Mesenchymal stem cell (in vitro differentiated cells and primary cell): ENCODE measurements at regions not wholly inside any gene's neighbourhood (a gene's known extent, or its start where the extent isn't known, plus 50 kb on each side); places are given as distances from the start of the nearest gene placed in this dataset.
A peak's percentile ranks its signal among the peaks of the same experiment; 100 is the strongest.

Experiments used
- DNase-seq: peaks from one replicate; pipeline ENCODE4 v3.0.0-alpha.2; 2013
- H2AFZ ChIP-seq: one replicate; pipeline ENCODE4 v1.6.1; 2013; ENCODE audit warnings: low read depth, mild to moderate bottlenecking, control low read depth, inconsistent platforms, low read length, moderate library complexity
- H2AK5ac ChIP-seq: 2 replicates; pipeline ENCODE4 v1.6.1; 2013; ENCODE audit warnings: low read length, moderate library complexity, mild to moderate bottlenecking, inconsistent platforms; ENCODE audit not compliant: severe bottlenecking
- H2BK120ac ChIP-seq: one replicate; pipeline ENCODE4 v1.6.1; 2013; ENCODE audit warnings: low read depth, mild to moderate bottlenecking, inconsistent platforms, low read length, moderate library complexity
- H2BK12ac ChIP-seq, 2 experiments: one replicate each; pipeline ENCODE4 v1.6.1; 2013; ENCODE audit warnings: inconsistent platforms in 2 of 2, low read length in 2 of 2, mild to moderate bottlenecking in 2 of 2, moderate library complexity in 2 of 2, control low read depth in 1 of 2
- H2BK15ac ChIP-seq: one replicate; pipeline ENCODE4 v1.6.1; 2013; ENCODE audit warnings: mild to moderate bottlenecking, low read depth, inconsistent platforms; ENCODE audit not compliant: poor library complexity, severe bottlenecking
- H2BK5ac ChIP-seq: 2 replicates; pipeline ENCODE4 v1.6.1; 2013; ENCODE audit warnings: low read depth, mild to moderate bottlenecking, low read length, control low read depth, inconsistent platforms; ENCODE audit not compliant: poor library complexity, severe bottlenecking
- H3K14ac ChIP-seq, 2 experiments: one replicate each; pipeline ENCODE4 v1.6.1; 2013; ENCODE audit warnings: inconsistent platforms in 2 of 2, low read length in 2 of 2, control low read depth in 1 of 2, mild to moderate bottlenecking in 1 of 2, moderate library complexity in 1 of 2
- H3K18ac ChIP-seq, 2 experiments: one replicate each; pipeline ENCODE4 v1.6.1; 2013; ENCODE audit warnings: inconsistent platforms in 2 of 2, low read length in 2 of 2, control low read depth in 1 of 2, low read depth in 1 of 2, mild to moderate bottlenecking in 1 of 2
- H3K23ac ChIP-seq, 2 experiments: one replicate each; pipeline ENCODE4 v1.6.1; 2013; ENCODE audit warnings: inconsistent platforms in 2 of 2, low read length in 2 of 2, mild to moderate bottlenecking in 2 of 2, moderate library complexity in 2 of 2, control low read depth in 1 of 2
- H3K27ac ChIP-seq: 2 replicates; pipeline ENCODE4 v1.5.1; 2013; ENCODE audit warnings: mild to moderate bottlenecking, moderate library complexity, low read length, control low read depth, inconsistent platforms; ENCODE audit not compliant: poor library complexity, severe bottlenecking
- H3K27me3 ChIP-seq, 2 experiments: 2 replicates each; pipeline versions ENCODE4 v1.6.1 to v1.7.0; 2013; ENCODE audit warnings: low read length in 2 of 2, mild to moderate bottlenecking in 2 of 2, moderate library complexity in 2 of 2, control low read depth in 1 of 2, inconsistent platforms in 1 of 2; ENCODE audit not compliant: control insufficient read depth in 1 of 2, insufficient read depth in 1 of 2
- H3K36me3 ChIP-seq, 2 experiments: 2 replicates each; pipeline versions ENCODE4 v1.6.1 to v1.7.0; 2013; ENCODE audit warnings: low read length in 2 of 2, control low read depth in 1 of 2, inconsistent platforms in 1 of 2, low read depth in 1 of 2, mild to moderate bottlenecking in 1 of 2; ENCODE audit not compliant: insufficient read depth in 2 of 2, control insufficient read depth in 1 of 2
- H3K4ac ChIP-seq, 2 experiments: one replicate each; pipeline ENCODE4 v1.6.1; 2013; ENCODE audit warnings: inconsistent platforms in 2 of 2, low read length in 2 of 2, mild to moderate bottlenecking in 2 of 2, moderate library complexity in 2 of 2, control low read depth in 1 of 2, low read depth in 1 of 2
- H3K4me1 ChIP-seq: 2 replicates; pipeline ENCODE4 v1.6.1; 2013; ENCODE audit warnings: low read depth, low read length, control low read depth; ENCODE audit not compliant: control insufficient read depth, insufficient read depth
- H3K4me2 ChIP-seq: 2 replicates; pipeline ENCODE4 v1.6.1; 2013; ENCODE audit warnings: low read length, mild to moderate bottlenecking, inconsistent platforms; ENCODE audit not compliant: poor library complexity, severe bottlenecking
- H3K4me3 ChIP-seq, 2 experiments: 2 replicates each; pipeline versions ENCODE4 v1.5.1 to v1.7.0; 2013; ENCODE audit warnings: low read length in 2 of 2, mild to moderate bottlenecking in 2 of 2, control low read depth in 1 of 2, low read depth in 1 of 2; ENCODE audit not compliant: insufficient read depth in 1 of 2
- H3K79me1 ChIP-seq: replicated peaks from 2 replicates; pipeline ENCODE4 v1.6.1; 2013; ENCODE audit warnings: mild to moderate bottlenecking, control low read depth, low read length, inconsistent platforms; ENCODE audit not compliant: poor library complexity, severe bottlenecking
- H3K9ac ChIP-seq: 2 replicates; pipeline ENCODE4 v1.7.0; 2013; ENCODE audit warnings: mild to moderate bottlenecking, low read length, moderate library complexity
- H3K9me3 ChIP-seq: 2 replicates; pipeline ENCODE4 v1.7.0; 2013; ENCODE audit warnings: mild to moderate bottlenecking, low read length; ENCODE audit not compliant: control insufficient read depth
- H4K8ac ChIP-seq: one replicate; pipeline ENCODE4 v1.6.1; 2013; ENCODE audit warnings: inconsistent platforms, mild to moderate bottlenecking, low read length, moderate library complexity
- H4K91ac ChIP-seq: one replicate; pipeline ENCODE4 v1.6.1; 2013; ENCODE audit warnings: mild to moderate bottlenecking, low read length, inconsistent platforms
- WGBS: methylation state at CpG from one replicate; pipeline ENCODE4 v1.1.7; 2013; ENCODE audit warnings: mixed read lengths; 5-methylcytosine and 5-hydroxymethylcytosine counted together

DNA sequence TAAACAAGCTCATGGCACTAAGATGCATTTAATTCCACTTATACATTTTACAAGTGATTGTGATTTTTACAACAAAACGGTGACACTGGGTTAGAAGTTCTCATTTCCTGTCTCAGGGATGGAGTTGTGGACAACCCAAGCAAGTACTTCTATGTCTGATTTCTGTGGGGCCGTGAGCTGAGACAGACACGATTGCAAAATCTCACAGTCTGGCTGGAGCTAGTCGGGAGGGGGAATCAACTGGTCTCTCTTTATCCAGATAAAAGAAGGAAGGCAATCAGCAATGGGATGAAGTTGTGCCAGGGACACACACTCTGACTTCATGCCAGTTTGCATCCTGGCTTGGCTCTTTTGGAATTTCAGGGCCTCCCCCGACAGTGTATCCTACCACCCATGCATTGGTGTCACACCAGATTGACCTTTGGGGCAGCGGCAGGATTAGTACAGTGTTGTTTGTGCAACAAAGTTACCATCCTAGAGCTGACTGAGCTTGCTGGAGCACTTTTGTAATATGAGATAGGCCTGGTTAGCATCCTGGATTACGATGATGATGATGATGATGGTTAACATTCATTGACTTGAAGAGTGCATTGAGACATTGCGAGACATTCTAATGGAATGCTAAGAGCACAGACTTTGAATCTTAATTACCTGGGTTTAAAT is 98.8 kb downstream of the CTAGE1 start:
- peaks cover 0 to 8% of the 10 kb centered on the region in 2 experiments for H3K27me3 ChIP-seq
- no peak overlapping the region for H2AFZ ChIP-seq
- no peak overlapping the region for H2BK5ac ChIP-seq
- DNase-seq: peak; percentile 64
- no peak overlapping the region for H3K18ac ChIP-seq
- H2BK15ac ChIP-seq: no peak overlapping the region
- no peak overlapping the region for H2BK120ac ChIP-seq
- no peaks in the 10 kb centered on the region for H3K79me1 ChIP-seq
- WGBS: 81% methylated on average over 8 of the region's 8 CpGs
- no peak overlapping the region for H3K27ac ChIP-seq
- H3K9ac ChIP-seq: no peak overlapping the region
- H3K4ac ChIP-seq: no peak overlapping the region
- H3K14ac ChIP-seq: no peak overlapping the region
- H4K8ac ChIP-seq: no peak overlapping the region
- H3K23ac ChIP-seq: no peak overlapping the region
- no peak overlapping the region for H4K91ac ChIP-seq
- no peak overlapping the region for H3K4me3 ChIP-seq
- no peaks in the 10 kb centered on the region for H3K36me3 ChIP-seq
- H3K4me1 ChIP-seq: peaks cover 6% of the 10 kb centered on the region
- peak overlapping the region; percentile 11 to 66 for H2BK12ac ChIP-seq
- no peak overlapping the region for H2AK5ac ChIP-seq
- no peak overlapping the region for H3K4me2 ChIP-seq
- H3K9me3 ChIP-seq: no peaks in the 10 kb centered on the region

DNA sequence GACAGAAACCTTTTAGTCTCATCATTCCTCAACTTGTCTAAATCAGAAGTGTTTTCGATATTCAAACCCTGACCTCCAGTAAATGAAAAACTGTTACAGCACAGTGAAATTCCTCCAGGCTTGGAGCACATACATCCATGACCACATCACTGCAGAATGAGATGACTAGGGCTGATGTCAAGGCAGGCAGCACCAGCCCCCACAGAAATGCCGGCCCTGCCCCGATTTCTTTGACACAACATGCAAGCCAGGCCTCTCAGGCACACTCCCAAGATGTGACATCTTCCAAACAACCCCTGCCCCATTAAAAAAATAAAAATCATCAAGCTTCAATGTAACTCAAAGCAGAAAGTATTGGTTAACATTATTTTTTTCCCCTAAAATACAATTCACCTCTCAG is 103.3 kb downstream of the CTAGE1 start:
- Histone ChIP-seq H2BK15ac (no peak overlapping the region), H2BK5ac (no peak overlapping the region), H3K18ac (no peak overlapping the region), H3K27me3 (peaks cover 0 to 4% of the 10 kb centered on the region in 2 experiments), H3K9ac (peak overlapping the region; percentile 83), H3K9me3 (no peaks in the 10 kb centered on the region), H2BK120ac (no peak overlapping the region), H2BK12ac (peak overlapping the region in 1 of 2 experiments; percentile 25), H3K4me2 (no peak overlapping the region), H3K36me3 (no peaks in the 10 kb centered on the region), H3K23ac (no peak overlapping the region), H4K8ac (no peak overlapping the region), H3K27ac (peak overlapping the region; percentile 41), H3K4me1 (peaks cover 6% of the 10 kb centered on the region), H3K79me1 (no peaks in the 10 kb centered on the region), H3K4ac (no peak overlapping the region), H3K4me3 (peak overlapping the region in 1 of 2 experiments; percentile 59), H3K14ac (no peak overlapping the region), H2AK5ac (no peak overlapping the region), H2AFZ (no peak overlapping the region), H4K91ac (no peak overlapping the region)
- peak; percentile 88 for DNase-seq
- WGBS: 31% methylated on average over 3 of the region's 3 CpGs

DNA sequence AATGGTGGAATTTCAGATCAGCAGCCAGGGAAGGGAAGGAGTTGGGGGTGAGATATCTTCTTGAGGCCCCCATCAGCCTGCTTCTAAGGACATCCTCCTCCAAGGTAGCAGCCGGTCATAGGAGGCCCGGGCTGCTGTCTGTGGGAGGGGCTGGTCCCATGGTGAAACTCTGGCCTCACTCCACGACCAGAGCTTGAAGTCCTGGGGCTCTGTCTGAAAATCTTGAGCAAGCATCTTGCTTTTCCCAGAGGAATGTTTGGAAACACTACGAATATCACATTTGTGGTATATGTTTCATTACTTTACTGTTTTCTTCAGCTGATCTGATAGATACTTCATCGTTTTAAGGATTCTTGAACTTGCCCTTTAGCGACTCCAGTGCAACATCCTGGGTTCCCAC is 103.7 kb downstream of the CTAGE1 start:
- Histone ChIP-seq H3K27me3 (peaks cover 0 to 4% of the 10 kb centered on the region in 2 experiments), H3K4me1 (peaks cover 5% of the 10 kb centered on the region), H3K4me2 (no peak overlapping the region), H2BK15ac (no peak overlapping the region), H3K27ac (peak overlapping the region; percentile 41), H3K14ac (no peak overlapping the region), H3K23ac (no peak overlapping the region), H2AFZ (no peak overlapping the region), H3K4me3 (peak overlapping the region in 1 of 2 experiments; percentile 59), H3K4ac (no peak overlapping the region), H2AK5ac (no peak overlapping the region), H2BK120ac (no peak overlapping the region), H2BK5ac (no peak overlapping the region), H3K9ac (peak overlapping the region; percentile 83), H4K8ac (no peak overlapping the region), H3K18ac (no peak overlapping the region), H2BK12ac (no peak overlapping the region), H4K91ac (no peak overlapping the region), H3K36me3 (no peaks in the 10 kb centered on the region), H3K9me3 (no peaks in the 10 kb centered on the region), H3K79me1 (no peaks in the 10 kb centered on the region)
- WGBS: 70% methylated on average over 6 of the region's 6 CpGs
- DNase-seq: peak; percentile 63

DNA sequence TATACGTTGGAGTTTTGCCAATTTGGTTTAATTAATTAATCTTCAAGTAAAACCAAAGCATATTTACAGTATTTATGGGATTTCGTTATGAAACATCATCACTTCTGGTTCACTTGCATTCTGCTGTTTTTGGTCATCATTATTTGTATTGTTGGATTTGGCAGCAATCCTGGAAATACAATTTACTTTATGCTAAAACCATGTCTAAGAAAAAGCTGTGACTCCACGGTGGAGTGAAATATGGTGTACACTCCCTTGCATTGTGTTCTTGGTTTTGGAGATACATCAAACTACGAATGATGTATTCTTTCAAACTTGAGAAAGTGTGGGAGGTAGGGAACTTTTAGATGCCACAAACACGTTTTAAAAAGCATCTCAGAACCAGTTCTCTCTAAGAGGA is 106.4 kb downstream of the CTAGE1 start:
- H3K9ac ChIP-seq: no peak overlapping the region
- no peak overlapping the region for H3K18ac ChIP-seq
- H2AK5ac ChIP-seq: no peak overlapping the region
- H4K91ac ChIP-seq: no peak overlapping the region
- no peak overlapping the region for H2BK15ac ChIP-seq
- no peak overlapping the region for H2BK12ac ChIP-seq
- H3K4me2 ChIP-seq: no peak overlapping the region
- H2BK120ac ChIP-seq: no peak overlapping the region
- no peaks in the 10 kb centered on the region for H3K36me3 ChIP-seq
- no peak overlapping the region for H4K8ac ChIP-seq
- H3K27me3 ChIP-seq: peaks cover 0 to 16% of the 10 kb centered on the region in 2 experiments
- H2AFZ ChIP-seq: no peak overlapping the region
- no peak for DNase-seq
- no peak overlapping the region for H3K4ac ChIP-seq
- H3K4me3 ChIP-seq: no peak overlapping the region
- no peak overlapping the region for H2BK5ac ChIP-seq
- no peak overlapping the region for H3K14ac ChIP-seq
- H3K79me1 ChIP-seq: no peaks in the 10 kb centered on the region
- H3K27ac ChIP-seq: no peak overlapping the region
- WGBS: 89% methylated on average over 3 of the region's 5 CpGs
- no peak overlapping the region for H3K23ac ChIP-seq
- H3K4me1 ChIP-seq: peaks cover 4% of the 10 kb centered on the region
- no peaks in the 10 kb centered on the region for H3K9me3 ChIP-seq
